HG03095 (cell line): ENCODE measurements at regions not wholly inside any gene's neighbourhood (a gene's known extent, or its start where the extent isn't known, plus 50 kb on each side); places are given as distances from the start of the nearest gene placed in this dataset.
"Not testable (repeated sequence)": the region's sequence is repeated elsewhere in the genome, so short reads cannot be mapped to it uniquely, and the experiment has no call there.

Source experiments
- ATAC-seq: cut with Tn5 transposase; IDR thresholded peaks from one replicate; pipeline ENCODE4 v1.9.1; 2021; ENCODE audit warnings: moderate library complexity; ENCODE audit not compliant: unreplicated experiment

DNA sequence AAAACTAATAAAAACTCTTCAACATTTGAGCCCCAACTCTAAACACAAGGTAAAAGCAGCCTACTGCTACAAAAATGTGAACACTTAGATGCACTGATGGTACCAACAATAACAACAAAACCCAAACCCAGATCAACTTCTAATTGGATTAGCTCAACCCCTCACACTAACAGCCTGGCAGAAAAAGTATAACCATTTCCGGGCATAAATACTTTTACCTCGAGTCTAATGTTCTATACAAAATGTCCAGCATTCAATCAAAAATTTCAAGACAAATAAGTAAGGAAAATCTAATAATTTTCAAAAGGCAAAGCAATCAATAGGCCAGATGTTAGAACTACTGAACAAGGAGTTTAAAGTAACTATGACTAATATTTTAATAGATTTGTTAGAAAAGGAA is 303.3 kb downstream of the ARRDC4 start:
- no peak for ATAC-seq

DNA sequence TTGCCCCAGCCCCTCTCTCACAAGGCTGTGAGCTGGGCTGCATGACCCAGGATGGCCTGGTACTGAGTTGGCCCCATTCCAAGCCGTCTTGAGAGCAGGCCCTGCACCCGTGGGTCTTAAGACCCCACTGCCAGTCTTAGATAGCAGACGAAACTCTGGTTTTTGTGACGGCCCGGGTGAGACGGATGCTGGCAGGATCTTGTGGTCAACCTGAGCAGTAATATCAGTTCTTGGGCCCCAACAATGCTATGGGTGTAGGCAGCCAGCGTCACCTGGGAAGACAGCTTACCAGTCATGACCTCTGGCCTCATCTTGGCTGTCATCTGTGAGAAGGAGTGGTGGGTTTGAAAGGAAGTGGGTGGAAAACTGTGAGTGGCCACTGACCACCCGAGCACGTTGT is 305.8 kb downstream of the ARRDC4 start:
- ATAC-seq = no peak

DNA sequence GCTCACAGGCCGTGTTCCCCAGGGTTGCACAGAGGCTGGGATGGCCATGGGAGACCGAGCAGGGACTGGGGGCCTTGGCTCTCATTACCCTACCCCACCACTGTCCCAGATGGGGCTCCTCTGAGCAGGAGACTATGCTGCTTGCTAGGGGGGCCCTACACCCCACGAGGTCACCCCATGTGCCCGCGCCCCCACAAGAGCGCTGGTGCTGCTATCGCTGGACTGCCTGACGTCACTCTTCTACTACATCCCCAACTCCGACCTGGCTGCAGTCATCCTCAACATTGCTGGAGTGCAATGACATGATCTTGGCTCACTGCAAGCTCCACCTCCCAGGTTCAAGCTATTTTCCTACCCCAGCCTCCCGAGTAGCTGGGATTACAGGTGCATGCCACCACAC is 307.7 kb downstream of the ARRDC4 start:
- no peak for ATAC-seq

DNA sequence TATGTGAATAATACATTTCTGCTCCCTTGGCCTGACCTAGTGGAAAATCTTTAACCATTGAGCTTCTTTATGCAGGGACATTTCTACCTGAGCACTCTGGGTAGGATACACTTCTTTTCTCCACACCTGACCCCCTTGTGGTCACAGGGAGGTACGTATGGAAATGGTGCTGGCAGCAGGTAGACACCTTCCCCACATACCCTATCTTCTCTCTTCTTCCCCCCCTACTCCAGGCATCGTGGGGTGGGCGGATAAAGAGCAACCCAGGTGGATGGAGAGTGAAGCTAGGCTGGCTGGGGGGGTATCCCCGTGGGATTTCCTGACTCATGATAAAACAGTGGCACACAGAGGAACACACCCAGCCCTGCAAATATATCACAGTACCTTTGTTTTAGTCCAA is 312.1 kb downstream of the ARRDC4 start:
- no peak for ATAC-seq

DNA sequence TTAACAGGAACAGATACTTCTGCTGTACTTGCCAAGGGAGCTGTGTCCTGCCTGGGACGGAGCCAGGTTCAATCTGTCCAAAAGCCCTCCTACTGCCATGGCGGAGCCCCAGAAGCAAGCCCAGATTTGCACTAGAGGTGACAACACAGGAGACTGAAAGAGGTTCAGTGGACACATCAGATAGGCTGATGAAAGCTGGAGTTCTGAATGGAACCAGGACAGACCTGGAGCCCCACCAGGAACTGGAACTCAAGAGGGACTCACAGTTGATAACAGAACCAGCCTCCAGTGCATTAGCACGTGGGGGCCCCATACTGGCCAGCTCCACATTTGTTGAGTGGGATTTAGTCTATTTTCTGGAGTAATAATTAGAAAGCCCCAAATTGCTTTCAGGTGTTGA is 315.5 kb downstream of the ARRDC4 start:
- ATAC-seq = no peak

DNA sequence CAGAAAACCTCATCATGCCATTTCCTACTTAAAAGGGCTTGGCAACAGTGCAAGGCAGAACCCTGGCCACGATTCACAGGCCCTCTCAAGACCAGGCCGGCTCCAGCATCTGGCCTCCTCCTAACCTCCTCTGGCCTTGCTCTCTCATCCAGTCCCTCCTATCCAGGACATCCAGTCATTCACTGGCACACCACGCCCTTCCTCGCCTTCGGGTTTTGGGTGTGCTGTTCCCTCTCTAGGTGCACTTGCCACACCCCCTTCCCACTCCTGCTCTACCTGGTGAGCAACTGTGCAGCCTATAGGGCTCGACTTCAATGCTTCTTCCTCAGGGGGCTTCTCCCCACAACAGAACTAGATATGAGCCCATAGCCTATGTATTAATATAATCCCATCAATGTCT is 317.1 kb downstream of the ARRDC4 start:
- ATAC-seq = no peak

DNA sequence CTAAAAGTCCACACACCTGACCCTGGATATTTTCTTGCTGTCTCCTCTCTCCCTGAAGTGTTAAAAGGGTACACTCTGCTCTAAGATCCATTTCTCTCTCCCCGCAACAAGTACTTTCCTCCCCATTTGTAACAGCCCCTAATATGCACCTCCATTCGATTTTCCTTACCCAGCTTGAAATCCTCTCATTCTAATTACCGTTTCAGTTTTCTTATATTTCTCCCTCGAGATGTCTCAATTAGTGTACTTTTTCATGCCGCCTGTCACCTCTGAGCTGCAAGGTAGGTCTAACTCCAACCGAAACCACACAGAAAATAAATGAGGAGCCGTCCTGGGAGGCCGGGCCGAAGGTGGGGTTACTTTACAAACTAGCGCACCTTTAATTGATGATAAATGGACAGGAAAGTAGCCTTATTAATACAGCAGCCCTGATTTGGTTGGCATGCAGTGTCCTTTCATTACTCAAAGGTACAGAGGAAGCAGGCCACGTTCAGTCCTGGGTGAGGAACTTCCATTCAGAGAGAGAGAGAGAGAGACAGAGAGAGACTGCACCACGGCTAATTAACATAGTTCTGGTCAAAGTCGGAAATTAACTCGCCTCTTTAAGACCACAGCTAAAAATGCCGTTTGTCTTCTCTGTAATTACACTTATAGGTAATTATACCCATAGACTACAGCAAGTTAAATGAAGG is 319.9 kb downstream of the ARRDC4 start:
- ATAC-seq = no peak

DNA sequence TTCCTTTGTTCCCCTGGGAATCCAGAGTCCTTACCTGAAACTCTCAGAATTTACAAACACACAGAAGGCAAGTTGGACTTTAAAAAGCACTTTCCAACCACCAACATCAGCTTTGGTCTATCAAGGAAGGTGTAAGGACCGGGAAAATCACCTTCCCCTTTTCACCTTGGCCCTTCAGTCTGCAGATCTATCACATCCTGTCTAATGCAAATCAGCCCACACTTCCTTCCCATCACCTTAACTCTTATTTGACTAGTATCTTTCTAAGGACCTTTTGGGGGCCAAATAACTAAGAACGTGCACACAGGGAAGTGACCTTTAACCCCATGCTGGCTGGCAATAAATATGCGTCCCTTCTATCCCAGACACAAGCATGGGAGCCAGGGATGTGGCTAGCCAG is 320.6 kb downstream of the ARRDC4 start:
- no peak for ATAC-seq

DNA sequence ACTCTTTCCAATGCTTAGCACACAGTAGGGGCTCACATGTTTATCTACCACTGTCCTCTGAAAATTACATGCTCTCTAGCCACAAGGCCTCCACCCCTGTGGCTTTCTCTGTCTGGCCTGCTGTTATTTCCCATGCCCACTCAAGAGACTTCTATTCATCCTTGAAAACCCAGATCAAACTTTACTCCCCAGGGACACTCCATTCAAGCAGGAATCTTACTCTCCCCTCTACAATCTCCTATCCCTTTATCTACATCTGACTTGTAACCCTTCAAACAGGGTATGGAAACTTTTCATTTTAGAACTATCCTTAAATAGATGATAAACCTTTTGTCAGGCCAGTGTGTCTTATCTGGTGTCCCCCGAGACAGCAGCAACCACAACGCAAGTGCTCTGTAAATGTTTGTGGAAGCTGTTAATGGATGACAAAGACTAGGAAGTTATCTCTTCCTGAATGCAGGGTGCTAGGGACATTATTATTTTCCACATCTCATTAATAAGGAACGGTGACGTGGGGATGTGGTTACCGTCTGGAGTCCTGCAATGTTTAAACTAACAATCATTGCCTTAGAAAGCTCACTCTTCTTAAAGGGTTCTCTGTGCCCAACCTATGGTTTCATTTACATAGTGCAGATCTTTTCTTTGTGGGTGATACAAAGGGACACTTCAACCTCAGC is 322.3 kb downstream of the ARRDC4 start:
- no peak for ATAC-seq

DNA sequence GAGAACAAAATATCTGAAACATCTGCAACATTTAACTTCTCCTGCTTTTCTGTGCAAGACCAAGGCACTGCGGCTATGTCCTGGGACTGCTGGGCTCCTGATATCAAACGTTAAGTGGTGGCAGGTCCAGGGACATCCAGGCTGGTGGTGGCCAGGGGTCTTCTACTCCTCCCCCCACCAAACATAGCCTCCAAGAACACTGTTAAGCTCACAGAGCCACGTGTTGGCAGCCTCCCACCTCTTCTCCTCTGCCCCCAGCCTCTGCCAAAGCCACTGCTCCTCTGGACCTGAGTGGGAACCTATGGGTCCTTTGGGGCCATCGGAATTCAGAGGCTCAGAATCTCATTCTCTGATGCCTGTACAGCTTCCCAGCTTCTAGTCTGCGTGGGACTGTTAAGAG is 325.7 kb downstream of the ARRDC4 start:
- no peak for ATAC-seq

DNA sequence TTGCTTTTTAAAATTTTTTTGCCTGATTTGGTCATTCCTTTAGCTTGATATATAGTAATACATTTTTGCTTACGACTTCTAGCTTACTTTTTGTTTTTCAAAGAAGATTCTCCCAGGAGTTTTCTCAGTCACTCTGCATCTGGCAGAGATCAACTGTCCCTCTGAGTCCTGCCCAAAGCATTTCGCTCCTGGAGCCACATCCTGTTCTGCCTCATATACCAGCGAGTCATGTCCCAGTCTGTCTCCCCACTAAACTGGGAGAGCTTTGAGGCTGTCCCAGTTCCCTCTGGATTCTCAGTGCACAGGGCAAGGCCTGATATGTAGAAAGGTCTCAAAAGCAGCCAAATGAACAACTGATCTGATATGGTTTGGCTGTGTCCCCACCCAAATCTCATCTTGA is 326.3 kb downstream of the ARRDC4 start:
- ATAC-seq = no peak

DNA sequence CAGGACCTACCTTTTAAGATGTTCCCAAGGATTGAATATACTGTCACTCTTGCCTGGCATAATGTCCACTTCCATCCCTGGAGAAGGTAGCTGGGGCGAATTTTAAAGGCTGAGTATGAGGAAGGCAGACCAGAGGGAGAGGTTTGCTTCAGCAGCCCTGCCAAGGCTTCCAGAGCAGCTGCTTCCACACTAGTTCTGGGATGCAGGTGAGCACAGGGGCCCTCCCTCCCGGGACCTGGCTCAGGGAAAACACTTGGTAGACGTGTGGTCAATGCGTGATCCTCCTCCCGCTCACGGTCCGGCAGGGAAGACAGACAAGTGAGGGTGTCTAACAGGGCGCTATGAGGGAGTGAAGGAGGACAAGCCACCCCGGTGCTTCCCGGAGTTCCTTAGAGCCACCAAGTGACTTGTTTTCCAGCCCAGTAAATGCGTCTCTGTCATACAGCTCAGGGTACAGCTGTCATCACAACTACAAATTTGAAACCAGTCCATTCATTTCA is 327.6 kb downstream of the ARRDC4 start:
- ATAC-seq = no peak

DNA sequence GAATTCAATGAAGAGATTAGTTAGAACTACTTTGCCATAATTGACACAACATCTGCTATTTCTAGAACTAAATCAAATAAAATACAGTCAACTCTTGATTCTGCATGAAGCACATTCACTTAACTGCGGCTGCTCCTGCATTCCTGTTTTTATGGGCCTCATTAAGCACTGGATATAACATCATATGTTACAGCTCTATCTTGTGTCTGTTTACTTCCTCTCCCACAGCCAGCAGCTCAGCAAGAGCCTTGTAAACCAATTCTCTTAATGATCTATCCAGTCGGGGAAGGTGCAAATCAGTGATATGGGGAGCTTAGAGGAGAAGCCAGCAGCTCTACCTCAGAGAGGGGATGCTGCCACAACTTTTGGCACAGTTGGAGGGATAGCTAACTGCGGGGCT is 329.2 kb downstream of the ARRDC4 start:
- ATAC-seq = no peak

DNA sequence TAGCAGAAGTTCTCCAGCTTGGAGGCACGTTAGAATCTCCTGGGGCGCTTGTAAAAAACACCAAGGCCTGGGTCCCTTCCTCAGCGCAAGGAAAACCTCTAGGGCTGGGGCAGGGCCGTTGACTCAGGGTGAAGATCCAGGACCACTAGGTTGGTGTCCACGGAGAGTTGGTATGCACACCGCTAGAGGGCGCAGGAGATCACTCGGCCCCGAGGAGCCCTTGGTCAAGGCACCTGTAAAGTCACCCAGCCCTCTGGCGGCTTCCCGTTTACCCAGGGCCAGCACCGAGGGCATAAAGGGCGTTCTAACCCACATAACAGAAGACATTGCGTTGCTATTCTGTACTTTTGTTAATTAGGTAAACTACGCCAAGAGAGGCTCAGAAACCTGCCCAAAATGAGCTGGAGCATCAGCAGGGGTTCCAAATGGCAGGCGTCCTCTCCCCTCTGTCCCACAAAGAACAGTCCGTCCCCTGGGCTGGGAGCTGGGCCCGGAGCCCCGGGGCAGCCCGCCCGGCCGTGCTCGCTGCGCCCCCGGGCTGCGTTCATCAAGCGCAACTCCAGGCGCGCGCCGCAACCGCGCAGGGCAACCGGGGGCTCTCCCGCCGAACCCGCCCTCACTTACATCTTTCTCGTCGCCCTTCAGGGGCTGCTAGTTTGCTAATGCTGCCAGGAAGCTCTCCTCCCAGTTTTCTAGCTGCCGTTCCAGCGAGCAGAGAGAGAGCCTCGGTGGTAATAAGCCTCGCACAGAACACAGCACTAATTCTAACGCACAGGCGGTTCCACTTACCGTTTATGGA is 332.1 kb downstream of the ARRDC4 start:
- peak; percentile 67 for ATAC-seq

DNA sequence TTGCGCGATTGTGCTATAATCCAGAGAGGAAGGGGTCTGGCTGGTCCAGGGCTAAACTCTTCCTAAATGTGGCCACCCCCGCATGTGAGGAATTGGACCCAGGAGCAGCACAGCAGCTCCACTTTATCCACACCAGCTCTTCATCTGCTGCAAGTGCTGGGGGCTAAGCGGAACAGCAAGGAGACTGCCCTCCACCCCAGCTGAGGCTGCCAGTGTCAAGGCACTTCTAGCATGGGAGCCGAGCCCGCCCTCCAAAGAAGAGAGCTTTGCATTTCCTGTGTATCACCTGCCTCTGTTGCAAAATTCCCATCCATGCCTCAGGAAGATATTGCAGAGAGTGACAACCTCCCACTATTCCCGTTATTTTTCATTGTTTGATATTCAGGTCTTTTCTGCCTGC is 333.6 kb downstream of the ARRDC4 start:
- ATAC-seq = no peak

DNA sequence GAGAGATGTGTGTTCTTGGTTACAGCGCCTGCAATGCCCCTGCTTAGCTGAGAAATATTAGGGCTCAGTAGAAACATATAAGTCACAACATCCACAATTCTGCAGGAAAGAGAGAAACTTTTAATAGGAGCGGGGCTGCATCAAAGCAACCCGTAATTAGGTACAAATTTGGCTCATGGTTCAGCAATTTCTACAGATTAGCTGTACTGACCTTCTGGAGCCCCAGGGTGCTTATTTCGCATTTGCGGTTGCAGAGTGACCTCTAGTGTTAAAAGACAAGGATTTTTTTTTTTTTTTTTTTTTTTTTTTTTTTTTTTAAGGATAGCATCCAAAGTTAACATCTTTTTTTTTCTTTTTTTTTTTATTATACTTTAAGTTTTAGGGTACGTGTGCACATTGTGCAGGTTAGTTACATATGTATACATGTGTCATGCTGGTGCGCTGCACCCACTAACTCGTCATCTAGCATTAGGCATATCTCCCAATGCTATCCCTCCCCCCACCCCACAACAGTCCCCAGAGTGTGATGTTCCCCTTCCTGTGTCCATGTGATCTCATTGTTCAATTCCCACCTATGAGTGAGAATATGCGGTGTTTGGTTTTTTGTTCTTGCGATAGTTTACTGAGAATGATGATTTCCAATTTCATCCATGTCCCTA is 334.7 kb downstream of the ARRDC4 start:
- ATAC-seq = not testable (repeated sequence)

DNA sequence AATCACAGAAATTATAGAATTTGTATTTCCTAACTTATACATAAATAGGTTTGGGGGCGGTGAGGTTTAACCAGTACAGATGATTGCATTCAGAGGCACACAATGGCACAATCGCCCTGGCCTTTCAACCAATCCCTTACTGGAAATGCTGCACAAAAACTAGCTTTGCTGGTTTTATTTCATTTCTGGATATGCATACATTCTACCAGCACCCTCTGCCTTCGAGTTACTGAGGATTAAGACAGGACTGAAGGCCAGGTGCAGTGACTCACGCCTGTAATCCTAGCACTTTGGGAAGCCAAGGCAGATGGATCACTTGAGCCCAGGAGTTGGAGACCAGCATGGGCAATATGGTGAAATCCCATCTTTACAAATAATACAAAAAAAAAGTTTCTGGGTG is 336.1 kb downstream of the ARRDC4 start:
- no peak for ATAC-seq

DNA sequence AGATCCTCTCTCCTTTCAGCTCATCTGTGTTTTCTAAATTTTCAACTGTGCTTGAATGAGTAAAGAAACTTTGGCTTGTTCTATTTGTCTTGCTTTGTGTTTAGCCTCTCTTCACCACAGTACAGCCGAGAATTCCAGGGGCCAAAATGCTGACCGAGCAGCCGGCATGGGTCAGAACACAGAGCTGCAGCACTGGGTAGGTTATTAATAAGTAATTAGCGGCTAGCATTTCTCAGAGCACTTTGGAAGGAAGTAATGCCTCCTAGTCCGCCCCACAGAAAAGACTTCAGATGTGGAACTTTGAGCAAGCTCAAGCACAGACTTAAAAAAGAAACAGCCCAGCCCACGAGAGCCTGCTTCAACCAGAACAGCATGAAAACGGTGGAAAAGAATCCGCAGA is 343.9 kb downstream of the ARRDC4 start:
- ATAC-seq = no peak

DNA sequence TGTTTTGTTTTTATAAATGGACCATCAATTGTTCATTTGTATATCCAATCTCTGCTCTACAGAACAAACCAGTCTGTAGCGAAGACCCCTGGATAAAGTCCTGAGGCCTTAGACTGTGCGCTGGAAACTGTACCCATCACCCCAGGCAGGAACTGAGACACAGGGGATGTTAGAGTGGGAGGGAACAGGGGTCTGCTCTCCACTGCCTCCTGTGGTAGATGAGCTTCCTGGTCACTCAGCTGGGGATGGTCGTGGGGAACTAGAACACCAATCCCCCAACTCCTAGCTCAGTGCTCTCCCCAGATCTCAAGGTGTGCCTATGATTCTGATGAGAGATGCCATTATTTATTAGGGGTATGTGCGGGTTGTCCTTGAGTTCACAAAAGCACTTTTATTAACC is 340.2 kb upstream of the IGF1R start:
- no peak for ATAC-seq

DNA sequence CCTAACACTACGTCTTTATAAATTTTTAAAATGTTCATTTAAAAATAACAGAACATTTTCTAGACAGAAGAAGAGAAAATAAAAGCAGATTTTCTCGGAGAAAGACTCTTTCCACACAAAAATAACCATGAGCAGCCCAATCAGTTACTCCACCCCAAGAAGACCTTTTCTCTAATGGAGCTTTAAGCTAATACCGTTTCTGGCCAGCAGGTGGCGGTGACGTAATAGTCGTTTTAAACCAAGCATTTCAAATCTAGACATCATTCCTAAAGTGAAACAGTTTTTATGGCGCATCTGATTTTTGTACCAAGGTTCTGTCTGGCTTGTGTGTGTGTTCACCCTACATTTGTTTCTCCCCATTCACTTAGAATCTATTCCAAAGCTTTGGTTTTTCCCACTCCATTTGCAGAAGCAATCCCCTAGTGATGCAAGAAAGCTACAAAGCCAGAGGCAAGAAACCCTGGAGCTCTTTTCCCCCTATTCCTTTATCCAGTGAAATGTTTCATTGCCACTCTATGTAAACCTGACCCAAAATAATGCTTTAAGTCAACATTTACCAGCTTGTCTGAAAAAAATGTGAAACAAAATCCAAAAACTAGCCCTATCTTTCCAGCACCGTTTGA is 336.7 kb upstream of the IGF1R start:
- peak; percentile 55 for ATAC-seq

DNA sequence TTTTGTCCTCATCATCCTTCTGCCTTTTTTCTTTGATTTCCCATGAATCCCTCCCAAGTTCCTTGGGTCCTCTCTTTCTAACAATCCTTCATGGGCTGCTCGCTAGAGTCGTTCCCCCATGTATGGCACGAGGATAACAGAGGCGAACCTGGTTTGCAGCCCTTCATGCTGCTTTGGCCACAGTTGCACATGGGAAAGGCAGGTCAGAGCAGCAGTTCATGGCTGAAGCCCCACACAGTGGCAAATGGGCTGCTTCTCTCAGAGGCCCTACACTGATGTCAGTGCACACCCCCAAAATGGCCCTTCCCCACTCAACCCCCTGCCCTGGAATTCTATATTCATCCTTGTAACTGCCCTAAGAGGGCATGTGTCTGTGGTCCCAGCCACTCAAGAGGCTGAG is 335.4 kb upstream of the IGF1R start:
- ATAC-seq = no peak
